ENCODE measurements at regions not wholly inside any gene's neighbourhood (a gene's known extent, or its start where the extent isn't known, plus 50 kb on each side); places are given as distances from the start of the nearest gene placed in this dataset.

DNA sequence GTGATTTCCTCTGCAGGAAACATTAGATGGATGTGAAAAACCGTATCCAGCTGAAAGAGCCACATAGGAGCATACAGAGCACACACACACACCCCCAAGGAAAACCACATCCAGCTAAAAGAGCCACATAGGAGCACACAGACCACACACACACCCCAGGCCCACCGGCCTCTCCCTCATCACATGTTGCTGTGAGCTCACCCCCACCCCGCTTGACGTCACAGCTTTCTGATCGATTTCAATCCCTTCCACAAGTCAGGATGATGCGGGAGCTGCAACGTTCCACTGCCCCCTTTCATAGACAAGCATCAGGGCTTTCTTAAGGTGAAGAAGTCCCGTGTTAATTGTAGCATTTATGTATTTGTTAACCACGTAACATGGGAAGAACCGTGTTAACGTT lies 72.4 kb upstream of the SOX1 start:
- DNase-seq (ENCODE audit: low read depth in 2 of 2), result no peak

DNA sequence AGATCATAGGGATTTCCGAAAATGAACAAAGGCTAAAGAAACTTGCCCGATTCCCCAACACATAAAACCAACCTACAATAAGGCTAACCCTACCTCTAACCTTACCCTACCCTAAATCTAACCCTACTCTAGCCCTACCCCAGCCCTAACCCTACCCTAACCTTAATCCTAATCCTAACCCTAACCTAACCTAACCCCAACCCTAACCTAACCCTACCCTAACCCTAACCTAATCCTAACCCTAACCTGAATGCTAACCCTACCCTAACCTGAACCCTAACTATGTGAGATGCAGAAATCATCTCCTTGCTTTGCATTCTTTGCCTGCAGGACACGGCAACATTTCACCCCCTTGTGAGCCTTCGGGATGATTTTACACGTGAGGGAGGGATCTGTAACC lies 67.6 kb upstream of the SOX1 start:
- no peak for DNase-seq (ENCODE audit: low read depth in 2 of 2)

DNA sequence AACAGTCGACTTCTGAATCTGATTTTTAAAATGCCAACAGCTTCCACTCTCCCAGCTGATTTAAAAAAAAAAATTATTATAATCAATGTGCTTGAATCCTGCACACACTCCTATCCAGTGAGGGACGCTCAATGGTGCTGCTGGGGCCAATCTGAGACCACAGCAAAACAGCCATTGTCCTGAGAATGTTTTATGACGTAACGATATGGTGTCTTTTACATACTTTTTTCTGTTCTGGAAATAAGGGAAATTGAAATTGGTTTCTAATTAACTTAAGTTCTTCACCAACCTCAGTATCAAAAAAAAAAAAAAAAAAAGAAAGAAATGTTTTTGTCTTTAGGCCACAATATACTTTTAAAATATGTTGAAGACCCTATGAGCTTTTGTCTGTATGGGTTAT lies 66.1 kb upstream of the SOX1 start:
- no peak for DNase-seq (ENCODE audit: low read depth in 2 of 2)

DNA sequence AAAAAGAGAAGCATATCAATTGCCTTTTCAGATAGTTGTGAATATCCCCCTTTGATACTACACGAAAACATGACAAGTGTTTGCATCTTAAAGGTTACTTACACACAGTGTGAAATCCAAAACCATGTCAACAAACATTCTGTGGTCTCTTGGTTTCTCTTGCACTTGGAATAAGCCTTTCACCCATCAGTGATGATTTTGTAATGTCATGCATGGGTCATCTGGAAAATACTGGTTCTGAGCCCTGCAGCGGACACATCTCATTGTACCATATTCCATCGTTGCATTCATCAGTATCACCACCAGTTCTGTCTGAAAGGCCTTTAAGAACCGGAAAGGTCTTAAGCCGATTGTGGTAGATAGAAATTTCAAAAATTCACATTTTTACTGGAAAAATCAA lies 65.4 kb upstream of the SOX1 start:
- DNase-seq (ENCODE audit: low read depth in 2 of 2), result no peak

DNA sequence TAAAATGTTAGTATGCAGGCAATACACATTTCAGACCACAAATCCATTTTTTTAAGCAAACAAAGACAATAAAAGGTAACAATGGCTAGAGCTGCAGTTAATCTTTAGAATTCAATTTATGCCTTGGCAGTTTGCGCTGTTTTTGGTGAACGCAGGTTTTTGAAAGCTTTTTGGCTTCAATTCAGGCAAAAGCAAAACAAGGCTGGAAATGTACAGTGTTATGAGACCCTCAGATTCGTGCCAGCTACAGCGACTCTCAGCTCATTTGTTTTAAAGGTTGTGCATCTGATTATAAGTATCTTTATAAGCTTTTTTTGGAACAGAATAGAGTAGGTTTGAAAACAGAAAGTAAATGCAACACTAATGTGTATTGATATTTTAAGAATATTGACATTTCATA lies 63.6 kb upstream of the SOX1 start:
- DNase-seq (ENCODE audit: low read depth in 2 of 2), result no peak

DNA sequence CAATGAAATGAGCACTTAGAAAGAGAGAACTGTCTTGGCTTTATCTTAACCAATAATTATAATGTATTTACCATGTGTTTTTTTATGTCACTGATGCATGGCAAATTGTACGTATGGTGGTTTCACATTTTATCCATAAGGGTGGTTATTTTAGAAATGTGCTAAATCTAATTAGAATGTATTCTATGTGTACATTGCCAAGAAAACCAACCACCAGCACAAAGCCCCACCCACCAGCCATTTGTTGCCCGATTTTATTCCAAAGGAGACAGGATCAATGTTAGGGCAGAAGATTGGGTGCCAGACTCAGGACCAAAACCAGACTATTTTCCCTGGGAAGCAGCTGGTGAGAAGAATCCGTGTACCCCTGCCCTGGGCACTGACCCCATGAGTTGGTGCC lies 63.0 kb upstream of the SOX1 start:
- DNase-seq (ENCODE audit: low read depth in 2 of 2), result no peak

DNA sequence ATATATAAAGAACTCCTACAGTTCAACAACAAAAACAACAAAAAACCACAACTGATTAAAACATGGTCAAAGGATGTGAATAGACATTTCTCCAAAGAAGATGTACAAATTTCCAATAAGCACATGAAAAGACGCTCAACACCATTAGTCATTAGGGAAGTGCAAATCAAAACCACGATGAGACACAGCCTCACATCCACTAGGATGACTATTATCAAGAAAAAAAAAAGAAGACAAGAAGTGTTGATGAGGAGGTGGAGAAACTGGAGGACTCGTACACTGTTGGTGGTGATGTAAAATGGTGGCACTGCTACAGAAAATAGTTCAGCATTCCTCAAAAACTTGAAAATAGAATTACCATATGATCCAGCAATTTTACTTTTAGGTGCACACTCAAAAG lies 61.0 kb upstream of the SOX1 start:
- DNase-seq (ENCODE audit: low read depth in 2 of 2), result no peak

DNA sequence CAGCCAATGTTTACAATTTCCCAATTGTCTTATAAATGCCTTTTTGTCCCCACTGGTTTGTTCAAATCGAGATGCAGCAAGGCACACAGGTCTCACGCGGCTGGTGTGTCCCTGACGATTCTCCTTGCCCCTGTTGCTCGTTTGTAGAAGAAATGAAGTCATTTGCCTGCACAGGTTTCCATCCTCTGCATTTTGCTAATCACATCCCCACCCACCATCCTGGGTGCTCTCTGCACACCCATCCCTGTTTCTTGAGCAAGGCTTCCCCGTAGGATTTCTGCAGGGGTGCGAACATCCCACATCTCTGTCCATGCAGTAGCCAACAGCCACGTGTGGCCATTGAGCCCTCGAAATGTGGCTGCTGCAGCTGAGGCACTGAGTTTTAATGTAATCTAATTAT lies 59.8 kb upstream of the SOX1 start:
- no peak for DNase-seq (ENCODE audit: low read depth in 2 of 2)

DNA sequence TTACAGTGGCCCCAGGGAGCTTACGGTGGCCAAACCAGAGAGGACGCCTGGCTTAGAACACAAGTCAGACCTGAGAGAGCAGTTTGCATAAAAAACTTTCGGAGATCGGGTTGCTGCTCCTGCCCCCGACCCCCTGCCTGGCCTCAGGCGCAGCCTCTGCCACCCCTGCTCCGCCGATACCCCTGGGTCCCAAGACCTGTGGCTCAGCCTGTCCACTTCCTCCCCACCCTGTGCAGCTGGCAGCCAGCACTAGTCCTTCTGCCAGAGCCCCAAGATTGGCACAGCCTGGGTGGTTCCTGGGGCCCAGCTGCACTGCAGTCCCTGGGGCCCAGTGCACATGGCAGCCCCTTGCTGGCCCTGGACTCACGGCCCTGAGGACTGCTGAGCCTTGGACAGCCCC lies 56.2 kb upstream of the SOX1 start:
- no peak for DNase-seq (ENCODE audit: low read depth in 2 of 2)

DNA sequence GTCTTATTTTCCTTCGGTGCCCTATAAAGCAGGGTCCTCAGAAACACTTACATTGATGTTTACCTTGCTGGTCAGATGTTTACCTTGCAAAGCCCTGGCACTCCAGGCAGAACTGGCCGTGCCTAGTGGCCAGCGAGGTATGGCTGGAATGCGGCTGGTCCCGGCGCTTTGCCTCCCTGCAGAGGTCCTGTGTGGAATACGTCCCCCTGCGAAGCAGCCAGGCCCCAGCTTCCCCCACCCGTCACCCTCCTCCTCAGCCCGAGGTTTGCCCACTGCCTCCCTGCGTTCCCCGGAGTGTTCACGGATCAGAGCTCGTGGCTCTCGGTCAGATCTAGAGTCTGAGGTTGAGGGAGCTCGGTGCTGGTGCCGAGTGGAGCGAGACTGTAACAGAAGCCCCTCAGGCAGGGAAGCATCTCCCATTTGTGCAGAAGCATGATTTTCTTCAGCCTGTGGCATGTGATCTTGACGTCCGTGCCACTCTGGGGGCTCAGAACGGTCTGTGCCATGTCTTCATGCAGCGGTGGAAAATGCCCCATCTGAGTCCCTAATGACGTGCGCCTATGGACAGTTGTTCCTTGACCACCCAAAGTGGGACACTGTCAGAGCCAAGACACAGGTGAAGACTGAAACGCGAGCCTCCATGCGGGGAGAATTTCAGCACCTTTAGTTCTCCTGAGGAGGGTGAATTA lies 54.8 kb upstream of the SOX1 start:
- no peak for DNase-seq (ENCODE audit: low read depth in 2 of 2)

DNA sequence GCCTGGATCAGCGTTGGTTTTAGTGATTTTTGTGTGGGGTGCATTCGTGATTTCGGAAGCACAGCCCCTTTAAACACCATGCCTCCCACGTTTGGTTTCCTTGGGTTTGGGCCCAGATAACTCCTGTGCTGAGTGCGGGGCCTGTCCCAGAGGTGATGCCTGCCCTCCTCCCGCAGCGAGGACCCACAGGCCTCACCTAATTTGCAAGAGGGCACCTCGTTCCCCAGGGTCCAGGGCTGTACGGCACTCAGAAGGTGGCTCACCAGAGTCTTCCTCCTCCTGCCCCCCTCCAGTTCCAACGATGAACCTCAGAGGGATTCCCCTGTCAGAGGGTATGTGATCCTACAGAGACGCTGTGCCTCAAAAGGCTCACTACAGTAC lies 54.3 kb upstream of the SOX1 start:
- DNase-seq (ENCODE audit: low read depth in 2 of 2), result no peak

DNA sequence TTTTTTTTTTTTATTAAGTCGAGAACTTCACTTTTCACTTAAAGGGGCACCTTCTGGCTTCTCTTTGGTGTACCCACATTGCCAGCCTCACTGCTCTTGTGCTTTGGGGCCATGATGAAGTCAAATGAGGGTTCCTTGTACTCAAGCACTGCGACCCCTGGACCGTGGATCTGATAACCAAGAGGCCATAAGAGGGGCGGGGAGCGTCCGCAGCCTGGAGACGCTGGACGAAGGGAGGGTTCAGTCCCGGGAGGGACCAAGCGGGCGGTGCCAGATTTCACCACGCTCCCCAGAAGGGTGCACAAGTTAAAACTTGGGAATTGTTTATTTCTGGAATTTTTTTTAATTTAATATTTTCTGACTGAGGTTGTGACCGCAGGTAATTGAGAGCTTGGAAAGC lies 53.3 kb upstream of the SOX1 start:
- DNase-seq (ENCODE audit: low read depth in 2 of 2), result no peak

DNA sequence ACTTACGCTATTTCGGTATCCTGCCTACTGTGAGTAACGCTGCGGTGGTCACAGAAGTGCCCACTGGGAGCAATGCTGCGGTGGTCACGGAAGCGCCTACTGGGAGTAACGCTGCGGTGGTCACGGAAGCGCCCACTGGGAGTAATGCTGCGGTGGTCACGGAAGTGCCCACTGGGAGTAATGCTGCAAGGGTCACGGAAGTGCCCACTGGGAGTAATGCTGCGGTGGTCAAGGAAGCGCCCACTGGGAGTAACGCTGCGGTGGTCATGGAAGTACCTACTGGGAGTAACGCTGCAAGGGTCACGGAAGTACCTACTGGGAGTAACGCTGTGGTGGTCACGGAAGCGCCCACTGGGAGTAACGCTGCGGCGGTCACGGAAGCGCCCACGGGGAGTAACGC lies 52.1 kb upstream of the SOX1 start:
- peak in 1 of 2 donors; percentile 6 for DNase-seq (ENCODE audit: low read depth in 2 of 2)
